ENCODE measurements at regions not wholly inside any gene's neighbourhood (a gene's known extent, or its start where the extent isn't known, plus 50 kb on each side); places are given as distances from the start of the nearest gene placed in this dataset.
A peak's percentile ranks its signal among the peaks of the same experiment; 100 is the strongest.

GRCh38 chr1:31509124-31510072 lies 66.9 kb upstream of the TINAGL1 start:
- H2AFZ ChIP-seq (ENCODE audit: low read length): no peak overlapping the region
- peaks cover 13% of the 10 kb centered on the region for H3K4me1 ChIP-seq (ENCODE audit: insufficient read depth, low read length)
- no peak overlapping the region for H3K4me3 ChIP-seq (ENCODE audit: insufficient read depth, low read length)
- peak; percentile 49 for DNase-seq (ENCODE audit: insufficient read length, low spot score, missing footprints)
- H3K4me2 ChIP-seq (ENCODE audit: insufficient read depth, low read length): no peak overlapping the region
- peaks cover 72% of the 10 kb centered on the region for H3K27me3 ChIP-seq (ENCODE audit: insufficient read depth, low read length)
- H3K9me3 ChIP-seq (ENCODE audit: low read depth, low read length): no peaks in the 10 kb centered on the region
- H3K36me3 ChIP-seq (ENCODE audit: insufficient read depth, low read length): no peaks in the 10 kb centered on the region
- TF ChIP-seq CTCF (IDR thresholded peaks at IDR 0.05; ENCODE audit: extremely low read depth, low read depth, low read length): no peak
- no peaks in the 10 kb centered on the region for H4K20me1 ChIP-seq (ENCODE audit: insufficient read depth, low read length)
- H3K27ac ChIP-seq (ENCODE audit: low read depth, low read length): no peak overlapping the region
- H3K79me2 ChIP-seq (ENCODE audit: insufficient read depth, low read length): no peaks in the 10 kb centered on the region

- H3K27me3 ChIP-seq (ENCODE audit: insufficient read depth, low read length): peaks cover 78% of the 10 kb centered on the region
- no peak for TF ChIP-seq CTCF (IDR thresholded peaks at IDR 0.05; ENCODE audit: extremely low read depth, low read depth, low read length)
- DNase-seq (ENCODE audit: insufficient read length, low spot score, missing footprints): peak; percentile 59
These were observed 66.0 kb upstream of the TINAGL1 start for GRCh38 chr1:31510304-31510703.

GRCh38 chr1:31510853-31511789 lies 65.2 kb upstream of the TINAGL1 start:
- no peak for DNase-seq (ENCODE audit: insufficient read length, low spot score, missing footprints)
- Histone ChIP-seq H3K4me2 (ENCODE audit: insufficient read depth, low read length) (no peak overlapping the region), H3K4me1 (ENCODE audit: insufficient read depth, low read length) (peaks cover 6% of the 10 kb centered on the region), H3K36me3 (ENCODE audit: insufficient read depth, low read length) (no peaks in the 10 kb centered on the region), H2AFZ (ENCODE audit: low read length) (no peak overlapping the region), H3K4me3 (ENCODE audit: insufficient read depth, low read length) (no peak overlapping the region), H4K20me1 (ENCODE audit: insufficient read depth, low read length) (no peaks in the 10 kb centered on the region), H3K79me2 (ENCODE audit: insufficient read depth, low read length) (no peaks in the 10 kb centered on the region), H3K27me3 (ENCODE audit: insufficient read depth, low read length) (peaks cover 79% of the 10 kb centered on the region), H3K9me3 (ENCODE audit: low read depth, low read length) (no peaks in the 10 kb centered on the region), H3K27ac (ENCODE audit: low read depth, low read length) (no peak overlapping the region)
- TF ChIP-seq CTCF (IDR thresholded peaks at IDR 0.05; ENCODE audit: extremely low read depth, low read depth, low read length): no peak

More at GRCh38 chr1:31510304-31510703, 66.0 kb upstream of the TINAGL1 start:
- H4K20me1 ChIP-seq (ENCODE audit: insufficient read depth, low read length): no peaks in the 10 kb centered on the region
- H3K9me3 ChIP-seq (ENCODE audit: low read depth, low read length): no peaks in the 10 kb centered on the region
- no peak overlapping the region for H3K27ac ChIP-seq (ENCODE audit: low read depth, low read length)
- H2AFZ ChIP-seq (ENCODE audit: low read length): no peak overlapping the region
- no peak overlapping the region for H3K4me2 ChIP-seq (ENCODE audit: insufficient read depth, low read length)
- H3K4me1 ChIP-seq (ENCODE audit: insufficient read depth, low read length): peaks cover 13% of the 10 kb centered on the region
- no peaks in the 10 kb centered on the region for H3K36me3 ChIP-seq (ENCODE audit: insufficient read depth, low read length)
- no peaks in the 10 kb centered on the region for H3K79me2 ChIP-seq (ENCODE audit: insufficient read depth, low read length)
- no peak overlapping the region for H3K4me3 ChIP-seq (ENCODE audit: insufficient read depth, low read length)
